RWPE1 (cell line): ENCODE measurements at regions not wholly inside any gene's neighbourhood (a gene's known extent, or its start where the extent isn't known, plus 50 kb on each side); places are given as distances from the start of the nearest gene placed in this dataset.
"Not testable (repeated sequence)": the region's sequence is repeated elsewhere in the genome, so short reads cannot be mapped to it uniquely, and the experiment has no call there.

ENCODE experiments used
- CTCF ChIA-PET: fragments of 350-600 bp; sonication (Branson Sonifier 250); formaldehyde crosslinking; extraction: SDS; loops from one replicate; lab custom pipeline; 2021; lab: Yijun Ruan, JAX
- POLR2A ChIA-PET: fragments of 400-600 bp; formaldehyde crosslinking; extraction: SDS; loops from one replicate; lab custom pipeline; 2020; ENCODE audit warnings: antibody characterized with exemption; ENCODE audit not compliant: low non-redundant PET; lab: Yijun Ruan, JAX
- DNase-seq: peaks from one replicate; pipeline ENCODE4 v3.0.0; 2012; ENCODE audit warnings: low spot score
- H3K27ac ChIP-seq: fragments of 450-650 bp; 2 replicates; pipeline ENCODE4 v1.5.1; 2017
- CTCF ChIP-seq: fragments of 450-650 bp; conservative IDR thresholded peaks from 2 replicates; pipeline ENCODE4 v1.5.1; 2017; ENCODE audit warnings: low read depth, mild to moderate bottlenecking

GRCh38 chr10:76779796-76780301 lies 857.8 kb downstream of the KCNMA1 start:
- no peak for TF ChIP-seq CTCF
- ChIA-PET CTCF (interaction anchor here (1.0 kb wide), 1 partner anchor 15 kb away, joined by 4 read pairs; no protein-coding TSS in a partner anchor), POLR2A (interaction anchor here (0.6 kb wide), 1 partner anchor 1592 kb away, joined by 4 read pairs; no protein-coding TSS in a partner anchor)
- no peak overlapping the region for H3K27ac ChIP-seq
- no peak for DNase-seq

- ChIA-PET POLR2A (no interaction called here), CTCF (no interaction called here)
- TF ChIP-seq CTCF = no peak
- H3K27ac ChIP-seq = no peak overlapping the region
- no peak for DNase-seq
Measured at GRCh38 chr10:76778914-76779795, 858.5 kb downstream of the KCNMA1 start.

GRCh38 chr10:76774987-76775603 lies 862.5 kb downstream of the KCNMA1 start:
- no peak overlapping the region for H3K27ac ChIP-seq
- TF ChIP-seq CTCF = no peak
- DNase-seq = no peak
- ChIA-PET POLR2A (no interaction called here), CTCF (interaction anchor here (0.6 kb wide), 1 partner anchor 9 kb away, joined by 4 read pairs; no protein-coding TSS in a partner anchor)

- DNase-seq = no peak
- ChIA-PET CTCF (no interaction called here), POLR2A (no interaction called here)
- H3K27ac ChIP-seq = no peak overlapping the region
- no peak for TF ChIP-seq CTCF
Measured at GRCh38 chr10:76769582-76769981, 868.0 kb downstream of the KCNMA1 start.

- CTCF ChIA-PET = interaction anchor here (0.6 kb wide), 1 partner anchor 24 kb away, joined by 3 read pairs; no protein-coding TSS in a partner anchor
- no peak overlapping the region for H3K27ac ChIP-seq
- POLR2A ChIA-PET = no interaction called here
- no peak for TF ChIP-seq CTCF
- no peak for DNase-seq
Measured at GRCh38 chr10:76769161-76769560, 868.4 kb downstream of the KCNMA1 start.

GRCh38 chr10:76766682-76767081 lies 870.9 kb downstream of the KCNMA1 start:
- CTCF ChIA-PET = no interaction called here
- H3K27ac ChIP-seq = no peak overlapping the region
- TF ChIP-seq CTCF = no peak
- no peak for DNase-seq
- POLR2A ChIA-PET = no interaction called here

- H3K27ac ChIP-seq, DNase-seq, POLR2A ChIA-PET: not testable (repeated sequence)
- CTCF ChIA-PET = interaction anchor here (0.6 to 1.0 kb wide), 3 partner anchors 14 to 958 kb away, joined by 3 to 4 read pairs (median 3); no protein-coding TSS in a partner anchor
Measured at GRCh38 chr10:76764921-76765320, 872.7 kb downstream of the KCNMA1 start.
